Trophoblast cell (in vitro differentiated cells and primary cell): ENCODE measurements at regions not wholly inside any gene's neighbourhood (a gene's known extent, or its start where the extent isn't known, plus 50 kb on each side); places are given as distances from the start of the nearest gene placed in this dataset.

Experiments
- DNase-seq, 2 donors: peaks; one replicate each; pipeline ENCODE4 v3.0.0-alpha.2; 2016
- H2AFZ ChIP-seq: 2 replicates; pipeline ENCODE4 v1.6.1; 2013; ENCODE audit warnings: low read length, moderate library complexity, mild to moderate bottlenecking; ENCODE audit not compliant: insufficient read depth, poor library complexity
- H2AK5ac ChIP-seq: 2 replicates; pipeline ENCODE4 v1.6.1; 2013; ENCODE audit warnings: mild to moderate bottlenecking, low read length
- H2BK120ac ChIP-seq: 2 replicates; pipeline ENCODE4 v1.6.1; 2013; ENCODE audit warnings: low read length, mild to moderate bottlenecking, moderate library complexity; ENCODE audit not compliant: insufficient read depth, poor library complexity
- H2BK12ac ChIP-seq: 2 replicates; pipeline ENCODE4 v1.6.1; 2013; ENCODE audit warnings: mild to moderate bottlenecking, low read length, moderate library complexity
- H2BK5ac ChIP-seq: 2 replicates; pipeline ENCODE4 v1.6.1; 2013; ENCODE audit warnings: low read length, low read depth, moderate library complexity, mild to moderate bottlenecking; ENCODE audit not compliant: poor library complexity
- H3K14ac ChIP-seq: 2 replicates; pipeline ENCODE4 v1.6.1; 2013; ENCODE audit warnings: mild to moderate bottlenecking, low read length
- H3K18ac ChIP-seq: 2 replicates; pipeline ENCODE4 v1.6.1; 2013; ENCODE audit warnings: mild to moderate bottlenecking, low read length
- H3K23ac ChIP-seq: 2 replicates; pipeline ENCODE4 v1.6.1; 2013; ENCODE audit warnings: low read length
- H3K27ac ChIP-seq: 2 replicates; pipeline ENCODE4 v1.5.1; 2013; ENCODE audit warnings: low read depth, mild to moderate bottlenecking, inconsistent platforms, low read length, moderate library complexity
- H3K27me3 ChIP-seq: 2 replicates; pipeline ENCODE4 v1.6.1; 2013; ENCODE audit warnings: inconsistent platforms, mild to moderate bottlenecking, low read length, moderate library complexity; ENCODE audit not compliant: insufficient read depth
- H3K36me3 ChIP-seq, 2 experiments: 1 replicate in 1 of 2; 2 replicates in 1 of 2; pipeline ENCODE4 v1.6.1; 2013; ENCODE audit warnings: low read length in 2 of 2, mild to moderate bottlenecking in 2 of 2, moderate library complexity in 1 of 2; ENCODE audit not compliant: insufficient read depth in 2 of 2, control insufficient read depth in 1 of 2
- H3K4ac ChIP-seq: 2 replicates; pipeline ENCODE4 v1.6.1; 2013; ENCODE audit warnings: low read depth, mild to moderate bottlenecking, low read length, moderate library complexity
- H3K4me1 ChIP-seq, 2 experiments: 1 replicate in 1 of 2; 2 replicates in 1 of 2; pipeline ENCODE4 v1.6.1; 2013; ENCODE audit warnings: low read length in 2 of 2, mild to moderate bottlenecking in 2 of 2, moderate library complexity in 1 of 2; ENCODE audit not compliant: insufficient read depth in 2 of 2, control insufficient read depth in 1 of 2
- H3K4me2 ChIP-seq: 2 replicates; pipeline ENCODE4 v1.6.1; 2013; ENCODE audit warnings: inconsistent platforms, mild to moderate bottlenecking, low read length, moderate library complexity
- H3K4me3 ChIP-seq: 2 replicates; pipeline ENCODE4 v1.5.1; 2013; ENCODE audit warnings: mild to moderate bottlenecking, low read depth, low read length, inconsistent platforms
- H3K79me1 ChIP-seq: one replicate; pipeline ENCODE4 v1.6.1; 2013; ENCODE audit warnings: low read length
- H3K79me2 ChIP-seq: 2 replicates; pipeline ENCODE4 v1.6.1; 2013; ENCODE audit warnings: low read length, mild to moderate bottlenecking; ENCODE audit not compliant: control insufficient read depth, insufficient read depth, poor library complexity
- H3K9ac ChIP-seq: 2 replicates; pipeline ENCODE4 v1.6.1; 2013; ENCODE audit warnings: mild to moderate bottlenecking, low read length
- H3K9me3 ChIP-seq: 2 replicates; pipeline ENCODE4 v1.6.1; 2013; ENCODE audit warnings: low read depth, mild to moderate bottlenecking, control low read depth, inconsistent platforms, low read length; ENCODE audit not compliant: insufficient read depth
- H4K12ac ChIP-seq: 2 replicates; pipeline ENCODE4 v1.6.1; 2013; ENCODE audit warnings: low read depth, mild to moderate bottlenecking, low read length, moderate library complexity
- H4K8ac ChIP-seq: 2 replicates; pipeline ENCODE4 v1.6.1; 2013; ENCODE audit warnings: low read depth, mild to moderate bottlenecking, low read length, moderate library complexity
- H4K91ac ChIP-seq: one replicate; pipeline ENCODE4 v1.6.1; 2013; ENCODE audit warnings: low read depth, mild to moderate bottlenecking, low read length, moderate library complexity
- WGBS: extraction: QIAGEN DNeasy Blood & Tissue Kit; methylation state at CpG from one replicate; pipeline ENCODE4 v1.1.7; 2013; ENCODE audit warnings: missing lambda C conversion rate; ENCODE audit not compliant: insufficient read length, insufficient coverage; ENCODE audit errors: extremely low coverage; 5-methylcytosine and 5-hydroxymethylcytosine counted together

DNA sequence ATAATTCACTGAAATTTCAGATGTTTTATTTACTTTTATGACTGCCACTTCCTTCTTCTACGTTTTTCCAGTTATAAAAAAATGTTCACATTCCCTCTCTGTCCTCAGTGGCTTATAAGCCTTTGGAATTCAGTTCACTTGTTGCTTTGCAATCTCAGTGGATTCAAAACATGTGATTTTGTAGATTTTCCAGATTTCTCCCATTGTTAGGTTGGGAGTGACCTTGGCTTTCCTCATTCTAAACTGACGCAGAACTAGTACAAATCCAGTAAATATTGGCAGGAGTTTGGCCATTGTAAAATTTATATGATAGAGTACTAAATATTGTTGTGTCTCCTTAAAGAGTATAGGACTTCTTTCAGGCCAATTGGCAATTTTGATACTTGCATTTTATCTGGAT lies 812.3 kb upstream of the ROBO1 start:
- no peaks in the 10 kb centered on the region for H3K27me3 ChIP-seq
- no peak overlapping the region for H2BK5ac ChIP-seq
- no CpG with 5 or more reads among the region's 2 CpGs for WGBS

DNA sequence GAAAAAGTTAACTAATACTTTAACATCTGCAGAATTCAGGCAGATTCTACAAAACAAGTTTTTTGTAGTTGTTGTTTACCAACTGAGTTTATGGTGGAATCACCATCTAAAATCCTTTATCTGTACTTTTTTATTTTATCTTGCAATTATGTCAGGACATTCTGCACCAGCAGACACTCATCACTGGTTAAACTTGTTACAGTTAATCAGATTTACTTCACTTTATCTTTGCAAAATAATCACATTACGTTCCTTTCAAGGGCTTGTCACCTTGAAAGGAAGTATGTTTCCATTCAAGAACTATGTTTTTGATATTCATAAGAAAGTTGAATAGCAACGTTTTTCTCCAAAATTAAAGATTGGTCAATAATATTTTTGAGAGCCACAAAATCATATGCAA lies 796.6 kb upstream of the ROBO1 start:
- H3K4me3 ChIP-seq = no peak overlapping the region
- H3K9ac ChIP-seq = no peak overlapping the region
- no peaks in the 10 kb centered on the region for H3K79me2 ChIP-seq
- no peaks in the 10 kb centered on the region for H3K4me1 ChIP-seq
- H3K27ac ChIP-seq = no peak overlapping the region
- no peak overlapping the region for H3K4me2 ChIP-seq
- DNase-seq = no peak
- no peak overlapping the region for H2AFZ ChIP-seq
- H3K79me1 ChIP-seq = no peaks in the 10 kb centered on the region
- no peak overlapping the region for H2BK120ac ChIP-seq
- H3K36me3 ChIP-seq = no peaks in the 10 kb centered on the region
- H3K18ac ChIP-seq = no peak overlapping the region
- no peak overlapping the region for H4K8ac ChIP-seq
- no peak overlapping the region for H2AK5ac ChIP-seq
- no peak overlapping the region for H2BK12ac ChIP-seq
- H3K9me3 ChIP-seq = no peaks in the 10 kb centered on the region
- no peak overlapping the region for H3K23ac ChIP-seq
- H3K14ac ChIP-seq = no peak overlapping the region
- H2BK5ac ChIP-seq = no peak overlapping the region
- no peak overlapping the region for H4K12ac ChIP-seq
- no CpG with 5 or more reads among the region's 2 CpGs for WGBS
- H3K27me3 ChIP-seq = no peaks in the 10 kb centered on the region
- H3K4ac ChIP-seq = no peak overlapping the region
- H4K91ac ChIP-seq = no peak overlapping the region

More for the DNA sequence above, 812.3 kb upstream of the ROBO1 start:
- Histone ChIP-seq H3K4me2 (no peak overlapping the region), H3K79me1 (no peaks in the 10 kb centered on the region), H3K4me1 (no peaks in the 10 kb centered on the region), H3K23ac (no peak overlapping the region), H3K27ac (no peak overlapping the region), H3K9me3 (no peaks in the 10 kb centered on the region), H4K12ac (no peak overlapping the region), H3K18ac (no peak overlapping the region), H3K9ac (no peak overlapping the region), H2BK120ac (no peak overlapping the region), H4K8ac (no peak overlapping the region), H3K14ac (no peak overlapping the region), H3K4ac (no peak overlapping the region), H2BK12ac (no peak overlapping the region), H3K4me3 (no peak overlapping the region), H3K36me3 (no peaks in the 10 kb centered on the region), H4K91ac (no peak overlapping the region), H2AK5ac (no peak overlapping the region), H3K79me2 (no peaks in the 10 kb centered on the region), H2AFZ (no peak overlapping the region)
- DNase-seq = peak; percentile 1 to 82

DNA sequence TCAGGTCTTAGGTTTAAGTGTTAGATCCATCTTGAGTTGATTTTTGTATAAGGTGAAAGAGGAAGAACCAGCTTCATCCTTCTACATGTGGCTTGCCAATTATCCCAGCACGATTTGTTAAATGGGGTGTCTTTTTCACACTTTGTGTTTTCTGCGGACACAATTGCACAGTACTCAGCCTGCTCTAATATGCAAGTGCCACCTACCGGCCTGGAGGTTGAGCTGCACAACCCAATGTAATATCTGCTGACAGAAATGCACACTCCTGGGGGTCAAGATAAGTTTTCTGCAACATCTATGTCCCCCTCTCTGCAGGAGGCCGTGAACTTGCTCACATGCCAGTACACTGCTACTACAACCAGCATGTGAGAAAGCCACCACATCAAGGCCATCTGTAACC lies 791.9 kb upstream of the ROBO1 start:
- Histone ChIP-seq H3K14ac (no peak overlapping the region), H4K12ac (no peak overlapping the region), H3K23ac (no peak overlapping the region), H3K9ac (no peak overlapping the region), H4K8ac (no peak overlapping the region), H2BK120ac (no peak overlapping the region), H3K4me3 (no peak overlapping the region), H3K4me2 (no peak overlapping the region), H2AFZ (no peak overlapping the region), H2BK5ac (no peak overlapping the region), H3K9me3 (no peaks in the 10 kb centered on the region), H3K18ac (no peak overlapping the region), H3K4ac (no peak overlapping the region), H3K36me3 (no peaks in the 10 kb centered on the region), H3K79me1 (no peaks in the 10 kb centered on the region), H2BK12ac (no peak overlapping the region), H3K27me3 (no peaks in the 10 kb centered on the region), H3K27ac (no peak overlapping the region), H3K79me2 (no peaks in the 10 kb centered on the region), H2AK5ac (no peak overlapping the region), H3K4me1 (no peaks in the 10 kb centered on the region), H4K91ac (no peak overlapping the region)
- WGBS = no CpG with 5 or more reads among the region's 4 CpGs
- no peak for DNase-seq

DNA sequence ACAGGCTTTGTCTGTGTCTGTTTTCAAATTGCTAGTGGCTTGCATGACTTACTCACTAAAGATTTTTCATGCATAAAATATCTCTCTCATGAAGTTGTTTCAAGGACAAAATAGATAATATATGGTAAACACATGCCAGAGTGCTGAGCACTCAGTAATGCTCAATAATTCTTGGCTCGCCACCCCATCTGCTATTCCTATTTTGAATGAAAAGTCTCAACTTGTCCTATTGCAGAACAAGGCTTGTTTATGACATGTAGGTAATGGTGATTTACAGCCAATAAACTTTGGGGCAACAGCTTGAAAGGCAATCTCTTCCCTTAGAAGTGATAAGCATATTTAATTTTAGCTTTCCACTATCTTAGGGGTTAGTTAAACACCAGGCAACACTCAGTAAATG lies 789.0 kb upstream of the ROBO1 start:
- Histone ChIP-seq H3K27ac (no peak overlapping the region), H2BK5ac (no peak overlapping the region), H2AK5ac (no peak overlapping the region), H3K23ac (no peak overlapping the region), H2BK120ac (no peak overlapping the region), H3K4me3 (no peak overlapping the region), H2BK12ac (no peak overlapping the region), H3K36me3 (no peaks in the 10 kb centered on the region), H3K4me1 (no peaks in the 10 kb centered on the region), H3K79me1 (no peaks in the 10 kb centered on the region), H2AFZ (no peak overlapping the region), H4K91ac (no peak overlapping the region), H3K18ac (no peak overlapping the region), H3K4me2 (no peak overlapping the region), H3K27me3 (no peaks in the 10 kb centered on the region), H4K12ac (no peak overlapping the region), H3K9me3 (no peaks in the 10 kb centered on the region), H3K4ac (no peak overlapping the region), H3K9ac (no peak overlapping the region), H3K14ac (no peak overlapping the region), H3K79me2 (no peaks in the 10 kb centered on the region), H4K8ac (no peak overlapping the region)
- whole genome bisulfite sequencing = no CpG with 5 or more reads among the region's 1 CpG
- DNase-seq = peak in 1 of 2 donors; percentile 28
